ENCODE measurements at regions not wholly inside any gene's neighbourhood (a gene's known extent, or its start where the extent isn't known, plus 50 kb on each side); places are given as distances from the start of the nearest gene placed in this dataset.

- peaks cover 0 to 9% of the 10 kb centered on the region in 2 donors for H3K27me3 Mint-ChIP-seq (ENCODE audit: low read depth in 2 of 2)
- no peak overlapping the region for H3K4me3 Mint-ChIP-seq
- no peak for DNase-seq
- Histone ChIP-seq H3K9me3 (ENCODE audit: control insufficient read depth, insufficient read depth, low read length) (no peaks in the 10 kb centered on the region), H3K27me3 (ENCODE audit: control insufficient read depth, insufficient read depth, low read length) (no peaks in the 10 kb centered on the region), H3K4me3 (ENCODE audit: low read length) (no peak overlapping the region), H3K36me3 (ENCODE audit: control insufficient read depth, insufficient read depth, low read length) (no peaks in the 10 kb centered on the region), H3K4me1 (ENCODE audit: control insufficient read depth, insufficient read depth, low read length) (no peaks in the 10 kb centered on the region), H3K27ac (ENCODE audit: low read length) (no peak overlapping the region)
- no peaks in the 10 kb centered on the region for H3K4me1 Mint-ChIP-seq
- TF ChIP-seq, protein P1, sequence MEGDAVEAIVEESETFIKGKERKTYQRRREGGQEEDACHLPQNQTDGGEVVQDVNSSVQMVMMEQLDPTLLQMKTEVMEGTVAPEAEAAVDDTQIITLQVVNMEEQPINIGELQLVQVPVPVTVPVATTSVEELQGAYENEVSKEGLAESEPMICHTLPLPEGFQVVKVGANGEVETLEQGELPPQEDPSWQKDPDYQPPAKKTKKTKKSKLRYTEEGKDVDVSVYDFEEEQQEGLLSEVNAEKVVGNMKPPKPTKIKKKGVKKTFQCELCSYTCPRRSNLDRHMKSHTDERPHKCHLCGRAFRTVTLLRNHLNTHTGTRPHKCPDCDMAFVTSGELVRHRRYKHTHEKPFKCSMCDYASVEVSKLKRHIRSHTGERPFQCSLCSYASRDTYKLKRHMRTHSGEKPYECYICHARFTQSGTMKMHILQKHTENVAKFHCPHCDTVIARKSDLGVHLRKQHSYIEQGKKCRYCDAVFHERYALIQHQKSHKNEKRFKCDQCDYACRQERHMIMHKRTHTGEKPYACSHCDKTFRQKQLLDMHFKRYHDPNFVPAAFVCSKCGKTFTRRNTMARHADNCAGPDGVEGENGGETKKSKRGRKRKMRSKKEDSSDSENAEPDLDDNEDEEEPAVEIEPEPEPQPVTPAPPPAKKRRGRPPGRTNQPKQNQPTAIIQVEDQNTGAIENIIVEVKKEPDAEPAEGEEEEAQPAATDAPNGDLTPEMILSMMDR (IDR thresholded peaks at IDR 0.05), result no peak
- no peak for ATAC-seq
- intact Hi-C loops (cut with micrococcal nuclease), result no loop called here
- no peak overlapping the region for H3K27ac Mint-ChIP-seq
- H3K9me3 Mint-ChIP-seq, result no peaks in the 10 kb centered on the region
- no peaks in the 10 kb centered on the region for H3K36me3 Mint-ChIP-seq
- 100% methylated on average over 1 of the region's 4 CpGs for whole genome bisulfite sequencing (ENCODE audit: insufficient coverage)
Measured at GRCh38 chr9:16184964-16185646, 632.3 kb downstream of the CCDC171 start.

DNA sequence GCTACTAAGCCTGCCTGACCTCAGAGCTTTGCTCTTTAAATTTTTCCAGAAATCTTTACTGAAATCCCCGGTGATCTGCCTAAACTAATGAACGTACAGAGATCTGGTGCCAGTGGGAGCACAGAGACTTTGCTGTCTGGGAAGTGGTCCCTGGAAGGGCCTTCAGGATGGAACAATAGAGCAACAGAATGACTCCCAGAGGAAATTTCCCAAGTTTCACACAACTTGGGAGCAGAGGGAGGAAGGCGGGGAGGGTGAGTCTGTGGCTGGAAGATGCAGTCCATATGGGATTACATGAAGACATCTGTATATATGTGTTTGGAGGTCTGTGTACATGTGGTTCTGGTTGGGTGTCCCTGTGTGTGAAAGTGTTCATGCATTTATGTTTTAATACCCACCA is 638.3 kb downstream of the CCDC171 start:
- H3K36me3 ChIP-seq (ENCODE audit: control insufficient read depth, insufficient read depth, low read length), result no peaks in the 10 kb centered on the region
- no peak overlapping the region for H3K27ac ChIP-seq (ENCODE audit: low read length)
- no peaks in the 10 kb centered on the region for H3K4me1 ChIP-seq (ENCODE audit: control insufficient read depth, insufficient read depth, low read length)
- Mint-ChIP-seq H3K27ac (no peak overlapping the region), H3K27me3 (ENCODE audit: low read depth in 2 of 2) (peaks cover 7 to 31% of the 10 kb centered on the region in 2 donors), H3K4me1 (peaks cover 4 to 7% of the 10 kb centered on the region in 2 donors), H3K36me3 (no peaks in the 10 kb centered on the region), H3K9me3 (no peaks in the 10 kb centered on the region), H3K4me3 (no peak overlapping the region)
- no peak overlapping the region for H3K4me3 ChIP-seq (ENCODE audit: low read length)
- DNase-seq (no peak), ATAC-seq (no peak)
- H3K9me3 ChIP-seq (ENCODE audit: control insufficient read depth, insufficient read depth, low read length), result no peaks in the 10 kb centered on the region
- 76% methylated on average over 3 of the region's 3 CpGs for WGBS (ENCODE audit: insufficient coverage)
- TF ChIP-seq, protein P1 (IDR thresholded peaks at IDR 0.05), result no peak
- intact Hi-C loops (cut with micrococcal nuclease), result no loop called here
- H3K27me3 ChIP-seq (ENCODE audit: control insufficient read depth, insufficient read depth, low read length), result no peaks in the 10 kb centered on the region

GRCh38 chr9:16191691-16192402 is 639.0 kb downstream of the CCDC171 start:
- DNase-seq (peak; percentile 29 to 50), ATAC-seq (peak; percentile 38 to 84 (median 67))
- Mint-ChIP-seq H3K27me3 (ENCODE audit: low read depth in 2 of 2) (peaks cover 7 to 31% of the 10 kb centered on the region in 2 donors), H3K4me1 (peaks cover 4 to 7% of the 10 kb centered on the region in 2 donors), H3K36me3 (no peaks in the 10 kb centered on the region), H3K27ac (no peak overlapping the region), H3K9me3 (no peaks in the 10 kb centered on the region), H3K4me3 (no peak overlapping the region)
- 7% methylated on average over 14 of the region's 14 CpGs for WGBS (ENCODE audit: insufficient coverage)
- H3K27me3 ChIP-seq (ENCODE audit: control insufficient read depth, insufficient read depth, low read length), result no peaks in the 10 kb centered on the region
- H3K36me3 ChIP-seq (ENCODE audit: control insufficient read depth, insufficient read depth, low read length), result no peaks in the 10 kb centered on the region
- no peaks in the 10 kb centered on the region for H3K4me1 ChIP-seq (ENCODE audit: control insufficient read depth, insufficient read depth, low read length)
- TF ChIP-seq, protein P1 (IDR thresholded peaks at IDR 0.05), result peak; percentile 40
- intact Hi-C loops (cut with micrococcal nuclease), result loop anchor here (1.0 kb wide), 1 partner anchor 1271 kb away; no protein-coding TSS in a partner anchor
- H3K4me3 ChIP-seq (ENCODE audit: low read length), result no peak overlapping the region
- no peaks in the 10 kb centered on the region for H3K9me3 ChIP-seq (ENCODE audit: control insufficient read depth, insufficient read depth, low read length)
- H3K27ac ChIP-seq (ENCODE audit: low read length), result no peak overlapping the region
